AG04450 (cell line): ENCODE measurements at regions not wholly inside any gene's neighbourhood (a gene's known extent, or its start where the extent isn't known, plus 50 kb on each side); places are given as distances from the start of the nearest gene placed in this dataset.
"Not testable (repeated sequence)": the region's sequence is repeated elsewhere in the genome, so short reads cannot be mapped to it uniquely, and the experiment has no call there.

Source experiments
- CTCF ChIA-PET: fragments of 300-600, 350-600 bp; formaldehyde crosslinking; extraction: SDS; loops from one replicate; lab custom pipeline; 2022; ENCODE audit warnings: antibody characterized with exemption, inconsistent platforms; lab: Charles Lee
- POLR2A ChIA-PET: fragments of 350-600 bp; formaldehyde crosslinking; extraction: SDS; loops from one replicate; lab custom pipeline; 2021; ENCODE audit warnings: antibody characterized with exemption, inconsistent platforms; lab: Yijun Ruan, JAX
- DNase-seq: peaks from one replicate; pipeline ENCODE4 v3.0.0-alpha.2; 2011; ENCODE audit warnings: low read depth, low spot score
- H3K27ac ChIP-seq: one replicate; pipeline ENCODE4 v1.5.1; 2012; ENCODE audit warnings: low read depth, low read length, control low read depth
- H3K27me3 ChIP-seq: one replicate; pipeline ENCODE4 v1.6.0; 2012; ENCODE audit warnings: low read length; ENCODE audit not compliant: control insufficient read depth, insufficient read depth
- H3K4me3 ChIP-seq: 2 replicates; pipeline ENCODE4 v1.5.1; 2011; ENCODE audit warnings: mild to moderate bottlenecking, low read depth, low read length, control low read depth
- H3K9me3 ChIP-seq: 2 replicates; pipeline ENCODE4 v1.5.1; 2012; ENCODE audit warnings: low read length; ENCODE audit not compliant: control insufficient read depth, insufficient read depth
- TF ChIP-seq, protein P1 (sequence below): IDR thresholded peaks from 2 replicates; pipeline ENCODE4 v1.5.1; 2011; ENCODE audit warnings: low read depth, low read length, control low read depth, inconsistent platforms

GRCh38 chr11:44383246-44383645, 73.3 kb upstream of the ALX4 start:
- POLR2A ChIA-PET = no interaction called here
- CTCF ChIA-PET = no interaction called here
- peaks cover 10% of the 10 kb centered on the region for H3K27me3 ChIP-seq

GRCh38 chr11:44387415-44387814, 77.5 kb upstream of the ALX4 start:
- H3K9me3 ChIP-seq = no peaks in the 10 kb centered on the region; the same call in 1 of the 2 replicates
- peaks cover 12% of the 10 kb centered on the region for H3K27me3 ChIP-seq
- TF ChIP-seq, protein P1, sequence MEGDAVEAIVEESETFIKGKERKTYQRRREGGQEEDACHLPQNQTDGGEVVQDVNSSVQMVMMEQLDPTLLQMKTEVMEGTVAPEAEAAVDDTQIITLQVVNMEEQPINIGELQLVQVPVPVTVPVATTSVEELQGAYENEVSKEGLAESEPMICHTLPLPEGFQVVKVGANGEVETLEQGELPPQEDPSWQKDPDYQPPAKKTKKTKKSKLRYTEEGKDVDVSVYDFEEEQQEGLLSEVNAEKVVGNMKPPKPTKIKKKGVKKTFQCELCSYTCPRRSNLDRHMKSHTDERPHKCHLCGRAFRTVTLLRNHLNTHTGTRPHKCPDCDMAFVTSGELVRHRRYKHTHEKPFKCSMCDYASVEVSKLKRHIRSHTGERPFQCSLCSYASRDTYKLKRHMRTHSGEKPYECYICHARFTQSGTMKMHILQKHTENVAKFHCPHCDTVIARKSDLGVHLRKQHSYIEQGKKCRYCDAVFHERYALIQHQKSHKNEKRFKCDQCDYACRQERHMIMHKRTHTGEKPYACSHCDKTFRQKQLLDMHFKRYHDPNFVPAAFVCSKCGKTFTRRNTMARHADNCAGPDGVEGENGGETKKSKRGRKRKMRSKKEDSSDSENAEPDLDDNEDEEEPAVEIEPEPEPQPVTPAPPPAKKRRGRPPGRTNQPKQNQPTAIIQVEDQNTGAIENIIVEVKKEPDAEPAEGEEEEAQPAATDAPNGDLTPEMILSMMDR = no peak
- no peak overlapping the region for H3K4me3 ChIP-seq
- H3K27ac ChIP-seq = no peak overlapping the region
- no peak for DNase-seq
- ChIA-PET CTCF (no interaction called here), POLR2A (no interaction called here)

More at GRCh38 chr11:44383246-44383645, 73.3 kb upstream of the ALX4 start:
- TF ChIP-seq, protein P1 = no peak
- H3K9me3 ChIP-seq = no peaks in the 10 kb centered on the region
- DNase-seq = no peak
- no peak overlapping the region for H3K4me3 ChIP-seq
- no peak overlapping the region for H3K27ac ChIP-seq

- ChIA-PET CTCF (no interaction called here), POLR2A (no interaction called here)
- DNase-seq = no peak
- H3K27ac ChIP-seq = no peak overlapping the region
- H3K4me3 ChIP-seq = no peak overlapping the region
- H3K9me3 ChIP-seq = no peaks in the 10 kb centered on the region; the same call in 1 of the 2 replicates
- TF ChIP-seq, protein P1 = no peak
- H3K27me3 ChIP-seq = peaks cover 12% of the 10 kb centered on the region
Observed at GRCh38 chr11:44387825-44388224, 77.9 kb upstream of the ALX4 start.

- POLR2A ChIA-PET = no interaction called here
- no peak overlapping the region for H3K27ac ChIP-seq
- H3K27me3 ChIP-seq = peaks cover 12% of the 10 kb centered on the region
- TF ChIP-seq, protein P1 = no peak
- H3K9me3 ChIP-seq = no peaks in the 10 kb centered on the region; the same call in 1 of the 2 replicates
- DNase-seq = no peak
- CTCF ChIA-PET = no interaction called here
- no peak overlapping the region for H3K4me3 ChIP-seq
Observed at GRCh38 chr11:44388828-44389657, 79.1 kb upstream of the ALX4 start.

DNA sequence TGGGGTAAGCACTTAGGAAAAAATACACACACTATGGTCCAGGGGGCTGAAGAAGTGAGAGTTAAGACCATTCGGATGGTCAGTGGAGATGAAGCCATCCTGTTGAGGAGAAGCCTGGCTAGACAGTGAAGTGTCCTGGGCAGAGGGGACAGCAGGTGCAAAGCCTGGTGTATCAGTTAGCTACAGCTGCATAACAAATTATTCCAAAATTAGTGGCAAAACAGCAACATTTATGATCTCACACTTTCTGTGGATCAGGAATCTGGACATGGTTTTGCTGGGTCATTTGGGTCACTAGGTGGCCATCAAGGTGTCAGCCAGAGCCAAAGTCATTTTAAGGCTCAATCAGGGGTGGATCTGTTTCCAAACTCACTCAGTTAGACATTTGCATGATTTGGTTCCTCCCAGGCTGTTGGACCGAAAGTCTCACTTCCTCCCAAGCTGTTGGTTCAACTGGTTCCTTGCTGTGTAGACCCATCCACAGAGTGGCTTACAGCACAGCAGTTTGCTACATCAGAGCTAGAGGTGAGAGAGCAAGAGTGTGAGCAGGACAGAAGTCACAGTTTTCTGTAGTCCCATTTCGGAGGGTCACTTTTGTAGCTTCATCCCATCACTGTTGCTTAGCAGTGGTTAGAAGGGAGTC, 80.1 kb upstream of the ALX4 start:
- peaks cover 12% of the 10 kb centered on the region for H3K27me3 ChIP-seq
- no peak overlapping the region for H3K27ac ChIP-seq
- CTCF ChIA-PET = no interaction called here
- no peak for DNase-seq
- POLR2A ChIA-PET = no interaction called here
- no peaks in the 10 kb centered on the region; the same call in 1 of the 2 replicates for H3K9me3 ChIP-seq
- TF ChIP-seq, protein P1 = no peak
- no peak overlapping the region for H3K4me3 ChIP-seq

GRCh38 chr11:44391004-44391403, 81.1 kb upstream of the ALX4 start:
- H3K27me3 ChIP-seq = peaks cover 10% of the 10 kb centered on the region
- CTCF ChIA-PET, H3K27ac ChIP-seq, H3K4me3 ChIP-seq, DNase-seq, POLR2A ChIA-PET, H3K9me3 ChIP-seq: not testable (repeated sequence)

DNA sequence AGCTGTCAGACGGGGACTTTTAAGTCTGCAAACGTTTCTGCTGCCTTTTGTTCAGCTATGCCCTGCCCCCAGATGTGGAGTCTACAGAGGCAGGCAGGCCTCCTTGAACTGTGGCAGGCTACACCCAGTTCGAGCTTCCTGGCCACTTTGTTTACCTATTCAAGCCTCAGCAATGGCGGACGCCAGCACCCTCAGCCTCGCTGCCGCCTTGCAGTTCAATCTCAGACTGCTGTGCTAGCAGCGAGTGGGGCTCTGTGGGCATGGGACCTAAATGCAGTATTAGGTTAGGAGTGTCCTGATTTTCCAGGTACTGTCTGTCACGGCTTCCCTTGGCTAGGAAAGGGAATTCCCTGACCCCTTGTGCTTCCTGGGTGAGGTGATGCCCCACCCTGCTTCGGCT, 86.8 kb upstream of the ALX4 start:
- H3K27me3 ChIP-seq, DNase-seq, H3K9me3 ChIP-seq, CTCF ChIA-PET, H3K4me3 ChIP-seq, POLR2A ChIA-PET, H3K27ac ChIP-seq: not testable (repeated sequence)
